BLaER1 treated with 17β-estradiol and CSF1 and Interleukin-3, amounts not matched to agents 10 nM and 100 nM (cell line): ENCODE measurements at regions not wholly inside any gene's neighbourhood (a gene's known extent, or its start where the extent isn't known, plus 50 kb on each side); places are given as distances from the start of the nearest gene placed in this dataset.

Experiments used
- H3K27ac ChIP-seq, 11 experiments: shearing (Covaris generic); formaldehyde crosslinking; 2 replicates each; pipeline ENCODE4 v1.8.1; 2022
- H3K27me3 ChIP-seq, 11 experiments: shearing (Covaris generic); formaldehyde crosslinking; 2 replicates each; pipeline ENCODE4 v1.8.1; 2022
- H3K36me3 ChIP-seq, 11 experiments: shearing (Covaris generic); formaldehyde crosslinking; 2 replicates each; pipeline ENCODE4 v1.8.1; 2022
- H3K4me1 ChIP-seq, 10 experiments: shearing (Covaris generic); formaldehyde crosslinking; 2 replicates each; pipeline ENCODE4 v1.8.1; 2022
- H3K4me2 ChIP-seq, 11 experiments: shearing (Covaris generic); formaldehyde crosslinking; 2 replicates each; pipeline ENCODE4 v1.8.1; 2022
- H3K4me3 ChIP-seq, 10 experiments: shearing (Covaris generic); formaldehyde crosslinking; 2 replicates each; pipeline ENCODE4 v1.8.1; 2022
- H3K9ac ChIP-seq, 11 experiments: shearing (Covaris generic); formaldehyde crosslinking; 2 replicates each; pipeline ENCODE4 v1.8.1; 2022
- H3K9me3 ChIP-seq, 11 experiments: shearing (Covaris generic); formaldehyde crosslinking; replicated peaks in 1 of 11; 2 replicates each; pipeline ENCODE4 v1.8.1; 2022
- H4K20me1 ChIP-seq, 11 experiments: shearing (Covaris generic); formaldehyde crosslinking; 2 replicates each; pipeline ENCODE4 v1.8.1; 2022
- Cebpa-rat ChIP-seq, 11 experiments: shearing (Covaris generic); IDR thresholded peaks; 2 replicates each; pipeline ENCODE4 v1.8.1; 2022

DNA sequence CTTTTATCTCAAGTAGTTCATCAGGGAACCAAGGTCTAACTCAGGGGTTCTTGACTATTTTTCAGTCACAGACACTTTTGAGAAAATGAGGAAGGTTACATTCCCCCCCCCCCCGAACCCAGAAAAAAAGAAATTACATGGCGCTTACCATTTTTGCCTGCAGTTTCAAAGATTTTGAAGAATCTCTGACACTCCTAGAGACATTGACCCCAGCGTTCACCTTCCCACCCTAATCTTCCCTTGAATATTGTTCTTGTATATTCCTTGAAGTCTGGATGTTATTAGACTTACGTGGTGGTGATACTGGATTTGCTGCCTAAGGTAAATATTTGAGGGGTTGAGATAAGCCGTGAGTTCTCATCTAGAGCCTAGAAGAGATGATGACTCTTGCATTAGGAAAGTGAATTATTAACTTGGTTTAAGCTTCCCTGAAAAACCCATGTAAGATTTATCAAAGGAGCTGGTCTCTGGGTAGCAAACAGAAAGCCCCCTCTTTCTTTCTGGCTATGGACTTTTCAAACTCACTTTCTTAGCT is 245.7 kb upstream of the FOXK1 start:
- no peak overlapping the region for H3K4me3 ChIP-seq
- H3K9me3 ChIP-seq = peaks cover 0 to 3% (median 0%) of the 10 kb centered on the region in 11 experiments; a peak in 1 of 22 replicates
- TF ChIP-seq Cebpa-rat (IDR thresholded peaks at IDR 0.05) = no peak
- no peak overlapping the region for H3K9ac ChIP-seq
- H3K4me1 ChIP-seq = 0 out of 20 replicates have a peak, but pooled peaks cover 0 to 4% (median 0%) of the 10 kb centered on the region in 10 experiments
- no peaks in the 10 kb centered on the region for H3K27me3 ChIP-seq
- H4K20me1 ChIP-seq = no peaks in the 10 kb centered on the region
- no peaks in the 10 kb centered on the region for H3K36me3 ChIP-seq
- no peak overlapping the region for H3K4me2 ChIP-seq
- no peak overlapping the region for H3K27ac ChIP-seq

DNA sequence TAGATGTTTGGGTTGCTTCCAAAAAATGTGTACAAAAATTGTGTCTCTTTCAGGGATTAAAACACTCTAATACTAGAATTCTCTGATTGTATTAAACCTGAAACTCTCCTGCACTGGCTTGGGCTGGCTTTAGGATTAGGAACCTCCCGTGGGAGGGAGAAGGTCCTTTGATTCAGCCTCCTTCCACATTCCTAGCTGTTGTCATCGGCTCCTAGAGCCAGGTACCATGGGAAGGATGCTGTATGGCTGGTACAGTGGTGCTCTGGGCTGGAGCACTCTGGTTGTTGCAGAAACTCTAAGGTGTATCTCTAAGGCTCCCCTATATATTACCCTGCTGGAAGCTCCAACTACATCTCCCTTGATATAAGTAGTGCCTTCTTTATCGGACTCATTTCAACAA is 245.2 kb upstream of the FOXK1 start:
- no peak overlapping the region for H3K4me2 ChIP-seq
- H3K9me3 ChIP-seq = no peaks in the 10 kb centered on the region
- H4K20me1 ChIP-seq = no peaks in the 10 kb centered on the region
- no peaks in the 10 kb centered on the region for H3K36me3 ChIP-seq
- H3K27me3 ChIP-seq = no peaks in the 10 kb centered on the region
- H3K4me3 ChIP-seq = no peak overlapping the region
- no peak overlapping the region for H3K27ac ChIP-seq
- H3K4me1 ChIP-seq = no peaks in the 10 kb centered on the region
- H3K9ac ChIP-seq = no peak overlapping the region
- TF ChIP-seq Cebpa-rat (IDR thresholded peaks at IDR 0.05) = no peak

GRCh38 chr7:4437916-4438315 is 244.2 kb upstream of the FOXK1 start:
- no peaks in the 10 kb centered on the region for H3K27me3 ChIP-seq
- H3K9me3 ChIP-seq = no peaks in the 10 kb centered on the region
- no peak overlapping the region for H3K4me3 ChIP-seq
- no peak overlapping the region for H3K9ac ChIP-seq
- no peaks in the 10 kb centered on the region for H3K4me1 ChIP-seq
- H3K27ac ChIP-seq = no peak overlapping the region
- no peaks in the 10 kb centered on the region for H4K20me1 ChIP-seq
- H3K4me2 ChIP-seq = no peak overlapping the region
- no peak for TF ChIP-seq Cebpa-rat (IDR thresholded peaks at IDR 0.05)
- no peaks in the 10 kb centered on the region for H3K36me3 ChIP-seq

GRCh38 chr7:4438723-4439245 is 243.3 kb upstream of the FOXK1 start:
- H3K27me3 ChIP-seq = no peaks in the 10 kb centered on the region
- H3K9ac ChIP-seq = no peak overlapping the region
- no peaks in the 10 kb centered on the region for H3K4me1 ChIP-seq
- no peak overlapping the region for H3K4me3 ChIP-seq
- H3K4me2 ChIP-seq = no peak overlapping the region
- no peaks in the 10 kb centered on the region for H3K36me3 ChIP-seq
- no peaks in the 10 kb centered on the region for H3K9me3 ChIP-seq
- H3K27ac ChIP-seq = no peak overlapping the region
- H4K20me1 ChIP-seq = no peaks in the 10 kb centered on the region
- no peak for TF ChIP-seq Cebpa-rat (IDR thresholded peaks at IDR 0.05)

- Histone ChIP-seq H3K36me3 (no peaks in the 10 kb centered on the region), H3K27ac (no peak overlapping the region), H3K27me3 (no peaks in the 10 kb centered on the region), H3K9me3 (no peaks in the 10 kb centered on the region), H3K4me2 (no peak overlapping the region), H3K4me3 (no peak overlapping the region), H4K20me1 (no peaks in the 10 kb centered on the region), H3K9ac (no peak overlapping the region), H3K4me1 (no peaks in the 10 kb centered on the region)
- TF ChIP-seq Cebpa-rat (IDR thresholded peaks at IDR 0.05) = no peak
Measured at GRCh38 chr7:4439444-4439843, 242.7 kb upstream of the FOXK1 start.

DNA sequence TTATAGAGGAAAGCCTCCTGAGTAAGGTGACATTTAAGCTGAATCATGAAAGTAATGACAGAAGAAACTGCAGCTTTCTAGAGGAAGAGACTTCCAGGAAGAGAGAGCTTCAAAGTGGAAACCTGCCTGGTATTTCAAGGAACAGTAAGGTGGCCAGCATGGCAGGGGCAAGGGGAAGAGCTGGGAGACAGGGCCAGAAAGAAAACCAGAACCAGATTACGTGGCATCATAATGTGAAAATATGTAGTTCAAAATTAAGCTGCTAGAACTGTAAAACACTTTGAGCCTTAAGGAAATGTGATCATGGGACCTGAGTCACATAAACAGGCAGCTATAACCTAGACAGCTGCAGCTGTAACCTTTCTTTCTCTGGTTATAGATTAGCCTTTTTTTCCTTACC is 238.0 kb upstream of the FOXK1 start:
- H3K9me3 ChIP-seq = no peaks in the 10 kb centered on the region
- H3K27me3 ChIP-seq = no peaks in the 10 kb centered on the region

DNA sequence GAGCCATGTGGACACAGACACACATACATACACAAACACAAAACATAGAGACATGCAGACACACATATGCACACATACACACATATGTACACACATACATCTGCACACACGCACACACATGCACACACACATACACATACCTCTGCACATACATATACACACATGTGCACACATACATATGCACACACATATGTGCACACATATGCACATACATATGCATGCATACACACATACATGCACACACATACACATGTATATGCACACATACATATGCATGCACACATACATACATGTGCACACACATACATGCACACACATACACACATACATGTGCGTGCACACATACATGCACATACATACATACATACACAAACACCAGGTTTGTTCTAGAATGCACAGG is 236.3 kb upstream of the FOXK1 start:
- H3K27me3 ChIP-seq = no peaks in the 10 kb centered on the region
- H4K20me1 ChIP-seq = no peaks in the 10 kb centered on the region
- no peak overlapping the region for H3K27ac ChIP-seq
- no peaks in the 10 kb centered on the region for H3K4me1 ChIP-seq
- no peak overlapping the region for H3K4me2 ChIP-seq
- no peaks in the 10 kb centered on the region for H3K36me3 ChIP-seq
- TF ChIP-seq Cebpa-rat (IDR thresholded peaks at IDR 0.05) = no peak
- no peaks in the 10 kb centered on the region for H3K9me3 ChIP-seq
- H3K4me3 ChIP-seq = no peak overlapping the region
- H3K9ac ChIP-seq = no peak overlapping the region

More for the DNA sequence above, 238.0 kb upstream of the FOXK1 start:
- Histone ChIP-seq H3K27ac (no peak overlapping the region), H3K36me3 (no peaks in the 10 kb centered on the region), H3K9ac (no peak overlapping the region), H3K4me1 (no peaks in the 10 kb centered on the region), H3K4me3 (no peak overlapping the region), H4K20me1 (no peaks in the 10 kb centered on the region), H3K4me2 (no peak overlapping the region)
- TF ChIP-seq Cebpa-rat (IDR thresholded peaks at IDR 0.05) = no peak

DNA sequence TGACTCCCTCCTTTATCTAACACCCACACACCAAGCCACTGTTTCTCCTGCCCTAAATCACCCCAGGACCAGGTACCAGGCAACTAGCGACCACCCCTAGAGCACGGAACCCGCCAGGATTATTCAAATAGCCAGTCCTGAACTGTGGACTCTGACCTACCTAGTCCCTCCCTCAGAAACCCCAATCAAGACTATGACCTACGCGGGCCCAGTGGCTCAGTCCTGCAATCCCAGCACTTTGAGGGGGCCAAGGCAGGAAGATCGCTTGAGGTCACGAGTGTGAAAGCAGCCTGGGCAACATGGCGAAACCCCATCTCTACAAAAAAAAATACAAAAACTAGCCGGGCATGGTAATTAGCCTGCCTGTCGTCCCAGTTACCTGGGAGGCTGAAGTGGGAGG is 232.8 kb upstream of the FOXK1 start:
- no peak for TF ChIP-seq Cebpa-rat (IDR thresholded peaks at IDR 0.05)
- Histone ChIP-seq H3K27ac (no peak overlapping the region), H3K9me3 (no peaks in the 10 kb centered on the region)

GRCh38 chr7:4450483-4450882 is 231.6 kb upstream of the FOXK1 start:
- no peaks in the 10 kb centered on the region for H3K27me3 ChIP-seq
- H4K20me1 ChIP-seq = no peaks in the 10 kb centered on the region
- no peak overlapping the region for H3K4me3 ChIP-seq
- H3K4me2 ChIP-seq = no peak overlapping the region
- no peak for TF ChIP-seq Cebpa-rat (IDR thresholded peaks at IDR 0.05)
- no peaks in the 10 kb centered on the region for H3K4me1 ChIP-seq
- no peak overlapping the region for H3K9ac ChIP-seq
- no peaks in the 10 kb centered on the region for H3K9me3 ChIP-seq
- no peak overlapping the region for H3K27ac ChIP-seq
- no peaks in the 10 kb centered on the region for H3K36me3 ChIP-seq

More for the DNA sequence above, 232.8 kb upstream of the FOXK1 start:
- H3K4me1 ChIP-seq = no peaks in the 10 kb centered on the region
- H3K4me2 ChIP-seq = no peak overlapping the region
- no peaks in the 10 kb centered on the region for H3K36me3 ChIP-seq
- H3K4me3 ChIP-seq = no peak overlapping the region
- H3K9ac ChIP-seq = no peak overlapping the region
- H4K20me1 ChIP-seq = no peaks in the 10 kb centered on the region
- no peaks in the 10 kb centered on the region for H3K27me3 ChIP-seq

- no peak for TF ChIP-seq Cebpa-rat (IDR thresholded peaks at IDR 0.05)
- Histone ChIP-seq H4K20me1 (no peaks in the 10 kb centered on the region), H3K36me3 (no peaks in the 10 kb centered on the region), H3K4me3 (no peak overlapping the region), H3K9me3 (peaks cover 0 to 9% (median 0%) of the 10 kb centered on the region in 11 experiments; a peak in 4 of 22 replicates), H3K4me1 (peaks cover 0 to 67% (median 25%) of the 10 kb centered on the region in 10 experiments; a peak in 15 of 20 replicates), H3K9ac (no peak overlapping the region), H3K27ac (peak overlapping the region in 2 of 11 experiments; percentile 41 to 63; a peak in 3 of 22 replicates), H3K4me2 (peak overlapping the region in 5 of 11 experiments; percentile 61 to 88 (median 71); a peak in 8 of 22 replicates), H3K27me3 (no peaks in the 10 kb centered on the region)
Measured at GRCh38 chr7:4460597-4460996, 221.5 kb upstream of the FOXK1 start.
